Suprapubic skin (tissue), 4 donors: ENCODE measurements at regions not wholly inside any gene's neighbourhood (a gene's known extent, or its start where the extent isn't known, plus 50 kb on each side); places are given as distances from the start of the nearest gene placed in this dataset.
"Not testable (repeated sequence)": the region's sequence is repeated elsewhere in the genome, so short reads cannot be mapped to it uniquely, and the experiment has no call there.

Experiments used
- EP300 ChIP-seq: sonication (generic); formaldehyde crosslinking; IDR thresholded peaks from one replicate; pipeline ENCODE4 v1.6.1; 2017; ENCODE audit warnings: antibody characterized with exemption
- POLR2A ChIP-seq, 2 donors: fragments of 450-650 bp; IDR thresholded peaks; one replicate each; pipeline ENCODE4 v1.6.1; 2017; ENCODE audit warnings: antibody characterized with exemption in 2 of 2, mild to moderate bottlenecking in 2 of 2, moderate library complexity in 2 of 2
- POLR2AphosphoS5 ChIP-seq, 3 donors: sonication (generic); formaldehyde crosslinking; IDR thresholded peaks; one replicate each; pipeline ENCODE4 v1.6.1; 2017; ENCODE audit warnings: antibody characterized with exemption in 3 of 3
- TF ChIP-seq, protein P1 (sequence below), 2 donors: fragments of 200-600 bp in 1 of 2; fragments of 450-650 bp in 1 of 2; sonication (generic) in 1 of 2; IDR thresholded peaks; one replicate each; pipeline ENCODE4 v1.5.1; 2016 to 2019; ENCODE audit warnings: antibody characterized with exemption in 2 of 2, mild to moderate bottlenecking in 1 of 2, moderate library complexity in 1 of 2

DNA sequence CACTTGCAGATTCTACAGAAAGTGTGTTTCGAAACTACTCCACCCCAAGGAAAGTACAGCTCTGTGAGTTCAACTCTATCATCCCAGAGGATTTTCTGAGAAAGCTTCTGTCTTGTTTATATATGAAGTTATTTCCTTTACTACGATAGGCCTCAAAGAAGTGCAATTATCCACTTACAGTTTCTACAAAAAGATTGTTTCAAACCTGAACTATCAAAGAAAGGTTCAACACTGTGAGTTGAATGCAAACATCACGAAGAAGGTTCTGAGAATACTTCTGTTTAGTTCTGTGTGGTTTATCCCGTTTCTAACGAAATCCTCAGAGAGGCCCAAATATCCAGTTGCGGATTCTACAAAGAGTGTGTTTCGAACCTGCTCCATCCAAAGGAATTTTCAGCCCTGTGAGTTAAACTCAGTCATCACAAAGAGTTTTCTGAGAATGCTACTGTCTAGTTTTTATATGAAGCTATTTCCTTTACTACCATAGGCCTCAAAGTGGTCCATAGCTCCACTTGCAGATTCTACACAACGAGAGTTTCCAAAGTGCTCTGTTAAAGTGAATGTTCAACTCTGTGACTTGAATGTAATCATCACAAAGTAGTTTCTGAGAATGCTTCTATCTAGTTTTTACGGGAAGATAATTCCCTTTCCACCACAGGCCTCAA is 411.7 kb upstream of the WSB1 start:
- TF ChIP-seq, protein P1, sequence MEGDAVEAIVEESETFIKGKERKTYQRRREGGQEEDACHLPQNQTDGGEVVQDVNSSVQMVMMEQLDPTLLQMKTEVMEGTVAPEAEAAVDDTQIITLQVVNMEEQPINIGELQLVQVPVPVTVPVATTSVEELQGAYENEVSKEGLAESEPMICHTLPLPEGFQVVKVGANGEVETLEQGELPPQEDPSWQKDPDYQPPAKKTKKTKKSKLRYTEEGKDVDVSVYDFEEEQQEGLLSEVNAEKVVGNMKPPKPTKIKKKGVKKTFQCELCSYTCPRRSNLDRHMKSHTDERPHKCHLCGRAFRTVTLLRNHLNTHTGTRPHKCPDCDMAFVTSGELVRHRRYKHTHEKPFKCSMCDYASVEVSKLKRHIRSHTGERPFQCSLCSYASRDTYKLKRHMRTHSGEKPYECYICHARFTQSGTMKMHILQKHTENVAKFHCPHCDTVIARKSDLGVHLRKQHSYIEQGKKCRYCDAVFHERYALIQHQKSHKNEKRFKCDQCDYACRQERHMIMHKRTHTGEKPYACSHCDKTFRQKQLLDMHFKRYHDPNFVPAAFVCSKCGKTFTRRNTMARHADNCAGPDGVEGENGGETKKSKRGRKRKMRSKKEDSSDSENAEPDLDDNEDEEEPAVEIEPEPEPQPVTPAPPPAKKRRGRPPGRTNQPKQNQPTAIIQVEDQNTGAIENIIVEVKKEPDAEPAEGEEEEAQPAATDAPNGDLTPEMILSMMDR (IDR thresholded peaks at IDR 0.05), result not testable (repeated sequence)
- TF ChIP-seq EP300; POLR2A (IDR thresholded peaks at IDR 0.05); POLR2AphosphoS5 (IDR thresholded peaks at IDR 0.05): not testable (repeated sequence)
